DMS 273 treated with DMSO at 0.1 percent for 48 hours (cell line): ENCODE measurements at regions not wholly inside any gene's neighbourhood (a gene's known extent, or its start where the extent isn't known, plus 50 kb on each side); places are given as distances from the start of the nearest gene placed in this dataset.
"Not testable (repeated sequence)": the region's sequence is repeated elsewhere in the genome, so short reads cannot be mapped to it uniquely, and the experiment has no call there.

ENCODE experiments used
- DNase-seq: peaks from one replicate; lab custom pipeline; 2025; lab: John Stamatoyannopoulos, UW

DNA sequence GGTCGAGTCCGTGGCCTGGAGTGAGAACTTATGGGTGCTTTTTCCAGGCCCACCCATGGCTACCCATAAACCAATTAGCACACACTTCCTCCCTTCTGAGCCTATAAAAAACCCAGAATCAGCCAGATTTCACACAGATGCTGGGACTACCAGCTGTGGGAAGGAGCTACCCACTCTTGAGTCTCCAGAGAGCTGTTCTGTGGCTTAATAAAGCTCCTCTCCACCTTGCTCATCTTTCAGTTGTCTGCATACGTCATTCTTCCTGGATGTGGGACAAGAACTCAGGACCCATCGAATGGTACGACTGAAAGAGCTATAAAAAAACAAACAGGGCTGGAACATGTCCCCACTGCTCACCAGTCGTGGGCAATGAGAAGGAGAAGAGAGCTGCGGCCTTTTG lies 555.4 kb upstream of the CCDC54 start:
- no peak for DNase-seq

GRCh38 chr3:106822204-106822603 lies 555.0 kb upstream of the CCDC54 start:
- no peak for DNase-seq

DNA sequence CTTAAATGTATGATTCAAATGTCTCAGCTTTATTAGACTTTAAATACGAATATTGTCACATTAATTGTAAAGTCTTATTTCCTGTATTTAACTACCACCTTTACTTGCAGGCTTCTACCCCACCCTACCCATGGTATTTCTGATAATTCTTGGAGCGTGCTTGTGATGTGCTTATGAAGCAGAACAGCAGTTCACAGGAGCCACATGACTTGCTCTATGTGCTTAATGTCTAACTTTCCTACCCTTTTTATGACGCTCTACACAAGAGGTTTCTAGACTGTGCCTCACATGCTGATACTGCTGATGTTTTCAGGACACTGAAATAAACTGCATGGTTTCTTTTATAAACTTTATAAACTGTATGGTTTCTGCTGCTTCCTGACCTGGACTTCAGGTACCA lies 553.5 kb upstream of the CCDC54 start:
- DNase-seq = no peak

GRCh38 chr3:106824856-106825255 lies 552.4 kb upstream of the CCDC54 start:
- peak; percentile 34 for DNase-seq

- DNase-seq = peak; percentile 44
These were observed 551.2 kb upstream of the CCDC54 start for GRCh38 chr3:106825962-106826605.

DNA sequence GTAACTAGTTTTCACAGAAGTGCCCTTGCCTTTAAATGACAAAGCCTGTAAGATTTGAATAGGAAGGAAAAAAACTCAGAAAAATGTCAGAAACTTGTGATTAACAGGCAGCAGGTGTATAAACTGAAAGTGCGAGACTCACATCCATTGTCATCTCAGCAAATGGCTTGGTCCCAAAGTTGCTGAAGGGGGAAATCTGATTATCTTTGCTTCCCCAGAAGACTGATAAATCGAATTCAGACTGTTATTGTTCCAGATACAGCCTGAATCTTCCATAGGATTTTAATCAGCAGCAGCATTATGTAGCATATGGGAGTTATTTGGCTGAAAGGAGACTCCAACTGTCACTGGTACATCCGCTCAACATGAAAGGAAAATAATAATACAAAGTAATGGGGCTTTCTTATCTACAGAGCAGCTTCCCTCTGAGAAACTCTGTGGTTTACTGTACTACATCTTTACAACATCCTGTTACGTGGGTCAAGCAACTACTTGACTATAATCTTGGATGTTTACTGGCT lies 550.4 kb upstream of the CCDC54 start:
- peak; percentile 42 for DNase-seq

DNA sequence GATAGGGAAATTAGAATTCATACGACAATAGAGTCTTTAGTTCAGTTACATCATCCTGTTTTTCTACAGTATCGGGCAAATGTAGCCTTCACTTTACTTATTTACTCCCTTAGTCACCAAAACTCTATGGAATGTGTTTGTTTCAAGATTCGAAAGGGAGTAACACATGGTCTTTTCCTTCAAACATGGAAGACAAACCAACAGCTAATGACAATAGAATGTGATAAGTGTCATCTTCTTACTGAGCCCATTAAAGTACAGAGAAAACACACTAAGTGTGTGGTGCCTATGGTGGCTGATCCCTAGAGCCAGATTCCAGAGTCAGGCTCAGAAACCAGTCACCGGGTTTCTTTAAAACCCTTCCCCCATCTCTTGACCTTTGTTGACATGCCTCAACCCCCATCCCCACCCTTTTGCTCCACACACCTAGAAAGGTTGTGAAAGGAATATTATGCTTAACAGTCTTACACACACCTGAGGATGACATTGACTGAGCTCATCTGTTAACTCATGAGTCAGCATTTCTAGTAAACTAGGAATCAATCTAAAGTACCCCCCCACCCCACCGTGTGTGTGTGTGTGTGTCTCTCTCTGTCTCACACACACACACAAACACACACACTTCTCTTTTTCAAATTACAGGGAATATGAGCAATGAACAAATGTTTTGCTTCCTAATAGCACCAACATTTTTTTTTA lies 549.6 kb upstream of the CCDC54 start:
- DNase-seq = no peak

- DNase-seq = no peak
These were observed 548.0 kb upstream of the CCDC54 start for GRCh38 chr3:106829206-106829605.

GRCh38 chr3:106830334-106830733 lies 546.9 kb upstream of the CCDC54 start:
- no peak for DNase-seq

DNA sequence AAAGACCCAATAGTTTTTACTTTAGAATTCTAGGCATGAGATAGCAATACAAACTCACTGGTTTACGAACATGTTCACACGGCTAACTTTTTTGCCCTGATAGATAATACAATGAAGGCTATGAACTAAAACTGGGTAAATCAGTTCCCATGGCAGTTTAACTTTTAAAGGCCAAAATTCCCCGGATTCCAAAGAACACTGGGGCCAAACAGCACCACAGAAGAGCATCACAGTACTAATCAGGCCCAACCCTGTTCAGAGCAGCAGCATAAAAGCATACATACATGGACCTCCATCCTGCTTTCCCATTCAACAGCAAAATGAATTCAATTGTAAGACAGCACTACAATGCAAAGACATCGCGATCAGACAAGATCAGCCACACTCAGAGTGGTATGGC lies 540.3 kb upstream of the CCDC54 start:
- no peak for DNase-seq

DNA sequence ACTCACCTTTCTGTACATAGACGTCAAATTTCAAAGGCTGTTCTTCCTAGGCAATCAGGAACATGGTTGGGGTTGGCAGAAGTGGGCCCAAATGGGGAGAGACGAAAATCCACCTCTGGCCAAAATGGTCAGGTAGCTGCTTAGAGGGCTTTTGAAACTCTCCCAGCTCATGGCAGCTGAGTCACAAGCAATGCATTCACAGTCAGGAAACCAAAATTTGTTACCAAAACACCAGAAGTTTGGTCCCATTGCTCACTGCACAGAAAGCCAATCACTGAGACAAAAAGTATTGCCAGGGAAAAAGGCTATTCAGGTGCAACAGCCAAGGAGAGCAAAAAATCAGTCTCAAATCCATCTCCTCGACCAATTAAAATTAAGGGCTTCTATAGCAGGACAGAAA lies 539.6 kb upstream of the CCDC54 start:
- DNase-seq = no peak

GRCh38 chr3:106839576-106840280 lies 537.5 kb upstream of the CCDC54 start:
- no peak for DNase-seq

DNA sequence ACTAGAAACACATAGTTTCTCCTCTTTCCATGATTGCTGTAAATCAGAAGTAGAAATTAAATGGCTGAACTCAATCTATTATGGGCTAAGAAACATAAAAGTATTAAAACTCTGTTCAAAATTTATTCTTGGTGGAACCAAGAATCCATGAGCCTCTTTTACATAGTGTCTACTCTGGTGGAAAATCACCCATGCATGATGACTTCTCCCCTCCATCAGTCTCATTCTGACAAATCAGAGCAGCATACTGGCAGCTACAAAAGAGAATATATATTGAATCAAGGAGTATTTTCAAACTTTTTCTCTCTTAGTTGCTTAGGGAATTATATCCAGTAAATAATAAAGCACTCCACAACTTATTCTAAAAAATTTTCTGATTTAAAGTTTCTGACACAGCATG lies 536.9 kb upstream of the CCDC54 start:
- no peak for DNase-seq

- DNase-seq = no peak
These were observed 535.1 kb upstream of the CCDC54 start for GRCh38 chr3:106842151-106842550.

DNA sequence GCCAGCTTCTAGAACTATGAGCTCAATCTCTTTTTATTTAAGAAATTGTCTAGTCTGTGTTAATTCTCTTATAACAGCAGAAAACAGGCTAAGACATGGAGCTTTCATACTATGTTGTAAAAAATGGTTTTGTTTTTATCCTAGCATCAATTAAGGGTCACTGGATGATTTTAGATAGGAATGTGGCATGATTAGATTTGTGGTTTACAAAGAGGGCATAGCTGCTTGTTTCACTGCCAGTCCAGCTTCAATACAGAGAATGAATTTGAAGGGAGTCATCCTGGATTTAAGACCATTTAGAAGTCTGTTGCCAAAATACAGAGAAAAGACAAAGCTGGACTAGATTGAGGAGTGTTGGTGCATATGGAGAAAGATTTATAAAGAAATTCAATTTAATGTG lies 532.6 kb upstream of the CCDC54 start:
- DNase-seq = no peak

- DNase-seq = no peak
These were observed 529.1 kb upstream of the CCDC54 start for GRCh38 chr3:106848099-106848498.

DNA sequence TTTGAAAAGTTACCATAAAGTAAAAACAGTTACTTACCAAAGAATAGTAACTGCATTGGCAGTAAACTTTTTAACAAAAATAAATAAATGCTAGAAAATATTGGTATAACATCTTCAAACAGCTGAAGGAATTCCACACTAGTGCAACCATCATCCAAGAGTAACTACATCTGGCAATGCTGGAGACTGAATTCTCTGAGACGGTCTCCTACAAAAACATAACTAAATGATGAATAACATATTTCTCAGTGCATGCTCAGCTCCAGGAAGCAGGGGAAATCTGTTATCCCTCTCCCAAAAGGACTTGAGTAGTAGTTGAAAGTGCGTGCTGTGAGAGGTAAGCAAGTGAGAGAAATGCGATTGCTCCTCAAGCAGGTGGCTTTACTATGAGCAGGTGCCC lies 526.8 kb upstream of the CCDC54 start:
- DNase-seq = no peak

- not testable (repeated sequence) for DNase-seq
These were observed 518.9 kb upstream of the CCDC54 start for GRCh38 chr3:106858321-106858720.

DNA sequence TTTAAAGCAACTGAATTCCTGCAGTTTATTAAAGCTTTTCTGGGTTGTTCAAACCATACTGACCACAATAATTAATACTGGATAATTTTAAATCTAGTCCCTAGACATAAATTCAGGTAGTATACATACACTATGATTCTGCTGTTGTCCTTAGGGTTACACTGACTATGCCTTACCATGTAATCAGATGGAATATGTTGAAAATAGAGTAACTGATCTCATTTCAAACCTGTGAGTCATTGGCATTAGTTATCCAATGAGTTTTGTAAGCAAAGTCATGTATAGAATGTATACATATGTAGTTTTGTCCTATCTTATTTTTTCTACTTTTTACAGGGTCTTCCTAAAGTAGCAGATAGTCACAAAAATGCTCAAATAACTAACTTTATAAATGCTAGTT lies 517.1 kb upstream of the CCDC54 start:
- DNase-seq = no peak

GRCh38 chr3:106862067-106862466 lies 515.2 kb upstream of the CCDC54 start:
- DNase-seq = no peak

DNA sequence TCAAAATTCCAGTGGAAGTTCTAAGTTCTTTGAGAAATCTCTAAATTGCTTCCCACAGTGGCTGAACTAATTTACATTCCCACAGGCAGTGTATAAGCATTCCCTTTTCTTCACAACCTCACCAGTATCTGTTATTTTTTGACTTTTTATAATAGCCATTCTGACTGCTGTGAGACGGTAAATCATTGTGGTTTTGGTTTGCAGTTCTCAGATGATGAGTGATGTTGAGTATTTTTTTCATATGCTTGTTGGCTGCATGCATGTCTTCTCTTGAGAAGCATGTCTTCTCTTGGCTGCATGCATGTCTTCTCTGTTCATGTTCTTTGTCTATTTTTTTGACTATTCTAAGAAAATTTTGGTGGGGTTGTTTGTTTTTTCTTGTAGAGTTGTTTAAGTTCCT lies 499.6 kb upstream of the CCDC54 start:
- no peak for DNase-seq

DNA sequence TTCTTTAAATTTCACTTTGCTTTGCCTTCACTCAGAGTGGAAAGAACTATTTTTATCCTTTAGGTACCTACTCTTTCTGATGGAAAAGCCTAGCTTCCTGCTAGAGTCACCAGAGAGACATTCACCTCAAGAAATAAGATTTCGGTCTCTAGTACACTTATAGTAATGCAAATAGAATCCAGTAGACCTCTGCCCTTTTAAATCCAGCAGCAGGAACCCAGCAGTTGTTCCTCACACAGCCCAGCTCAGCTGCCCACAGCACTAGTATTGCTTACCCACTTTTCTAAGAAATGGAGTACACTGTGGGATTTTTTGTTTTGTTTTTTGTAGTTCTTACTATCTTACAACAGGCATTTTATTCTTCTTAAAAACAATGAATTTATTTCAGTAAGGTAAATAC lies 497.0 kb upstream of the CCDC54 start:
- DNase-seq = no peak

GRCh38 chr3:106881186-106881585 lies 496.1 kb upstream of the CCDC54 start:
- DNase-seq = no peak
